Activated naive CD4-positive, alpha-beta T cell treated with anti-CD3 and anti-CD28 coated beads, Interleukin-2, amount 50 U/mL, for 72 hours (primary cell): ENCODE measurements at regions not wholly inside any gene's neighbourhood (a gene's known extent, or its start where the extent isn't known, plus 50 kb on each side); places are given as distances from the start of the nearest gene placed in this dataset.

Experiments
- ATAC-seq, 2 donors: fragments of 150-1000 bp; cut with Tn5 transposase; 2 replicates each; pipeline ENCODE4 v1.10.0; 2021; ENCODE audit warnings: mild to moderate bottlenecking in 2 of 2, moderate library complexity in 2 of 2
- DNase-seq, 2 donors: peaks; one replicate each; pipeline ENCODE4 v3.0.0; 2021 to 2022; ENCODE audit warnings: low spot score in 2 of 2
- H3K27ac Mint-ChIP-seq, 2 donors: one replicate each; pipeline ENCODE4 v1.8.0; 2022; ENCODE audit warnings: mild to moderate bottlenecking in 2 of 2, mixed read lengths in 2 of 2
- H3K36me3 Mint-ChIP-seq, 2 donors: one replicate each; pipeline ENCODE4 v1.8.0; 2022; ENCODE audit warnings: mixed read lengths in 2 of 2
- H3K9me3 Mint-ChIP-seq, 2 donors: one replicate each; pipeline ENCODE4 v1.8.0; 2022; ENCODE audit warnings: mixed read lengths in 2 of 2

DNA sequence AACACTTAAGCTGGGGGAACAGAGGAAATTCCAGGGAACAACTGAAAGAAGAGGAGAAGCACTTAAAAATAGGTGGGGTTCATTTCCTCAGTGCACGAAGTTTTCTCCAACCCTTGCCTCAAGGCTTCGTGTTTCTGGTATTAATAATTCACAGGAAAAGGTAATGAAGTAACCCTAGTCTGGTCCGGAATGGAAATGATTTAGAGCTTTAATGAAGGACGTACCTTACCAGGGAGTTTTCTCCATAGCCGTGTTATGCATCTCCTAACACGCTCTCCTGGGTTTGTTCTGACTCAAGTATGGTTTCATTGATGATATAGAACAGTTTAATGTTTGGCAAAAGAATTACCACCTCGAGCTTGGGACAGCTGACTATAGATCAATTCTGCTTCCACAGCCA, 214.2 kb downstream of the MTX2 start:
- no peak overlapping the region for H3K27ac Mint-ChIP-seq
- no peaks in the 10 kb centered on the region for H3K9me3 Mint-ChIP-seq
- no peaks in the 10 kb centered on the region for H3K36me3 Mint-ChIP-seq

DNA sequence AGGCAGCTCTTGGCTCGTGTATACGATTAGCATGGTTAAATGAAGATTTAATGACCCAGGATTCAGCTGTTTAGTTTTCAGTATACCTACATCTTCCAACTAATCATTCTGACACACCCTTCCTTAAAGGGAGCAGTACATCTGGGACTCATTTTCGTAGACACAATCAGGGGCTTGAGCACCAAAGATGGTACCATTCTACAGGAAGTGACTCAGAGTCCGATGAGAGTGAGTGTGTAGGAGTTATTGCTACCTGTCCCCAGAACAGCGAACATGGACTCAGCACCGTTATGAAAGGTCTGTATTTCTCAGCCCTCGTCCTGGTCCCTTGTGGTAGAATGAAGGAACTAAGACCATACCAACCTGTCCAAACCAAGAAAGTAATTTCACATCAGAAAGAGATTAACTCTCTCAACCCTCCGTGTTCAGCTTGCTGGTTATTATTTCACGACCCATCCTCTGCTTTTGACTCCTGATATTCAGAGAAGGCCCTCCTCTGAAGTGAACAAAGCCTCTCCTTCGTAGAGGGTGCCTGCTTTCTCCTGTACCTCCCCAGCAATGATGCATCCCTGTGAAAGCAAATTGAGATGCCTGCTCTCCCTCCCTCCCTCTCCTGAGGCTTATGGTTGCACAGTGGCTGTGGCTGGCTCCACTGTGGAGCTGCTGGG, 214.8 kb downstream of the MTX2 start:
- no peak for ATAC-seq
- H3K36me3 Mint-ChIP-seq = no peaks in the 10 kb centered on the region
- no peak overlapping the region for H3K27ac Mint-ChIP-seq
- no peak for DNase-seq
- no peaks in the 10 kb centered on the region for H3K9me3 Mint-ChIP-seq

More for the DNA sequence above, 214.2 kb downstream of the MTX2 start:
- DNase-seq = no peak
- ATAC-seq = no peak

DNA sequence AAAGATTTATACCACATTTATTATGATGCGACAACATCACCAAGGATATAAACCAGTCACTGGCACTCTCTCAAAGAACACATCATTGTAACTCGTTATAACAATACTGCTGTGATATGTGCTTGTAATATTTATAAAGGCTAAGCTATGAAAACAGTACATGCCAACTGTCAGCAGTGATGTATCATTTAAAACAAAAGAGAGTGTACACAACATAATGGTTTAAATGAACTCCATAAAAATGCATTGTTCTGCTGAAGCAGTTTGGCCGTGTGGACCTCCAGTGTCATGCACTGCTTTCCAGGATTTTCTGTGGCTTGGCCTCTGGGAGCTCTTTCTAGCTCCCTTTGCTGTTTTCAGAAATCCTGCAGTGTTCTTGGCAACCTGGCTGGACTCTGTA, 215.6 kb downstream of the MTX2 start:
- DNase-seq (no peak), ATAC-seq (no peak)
- Mint-ChIP-seq H3K36me3 (no peaks in the 10 kb centered on the region), H3K27ac (no peak overlapping the region), H3K9me3 (no peaks in the 10 kb centered on the region)

DNA sequence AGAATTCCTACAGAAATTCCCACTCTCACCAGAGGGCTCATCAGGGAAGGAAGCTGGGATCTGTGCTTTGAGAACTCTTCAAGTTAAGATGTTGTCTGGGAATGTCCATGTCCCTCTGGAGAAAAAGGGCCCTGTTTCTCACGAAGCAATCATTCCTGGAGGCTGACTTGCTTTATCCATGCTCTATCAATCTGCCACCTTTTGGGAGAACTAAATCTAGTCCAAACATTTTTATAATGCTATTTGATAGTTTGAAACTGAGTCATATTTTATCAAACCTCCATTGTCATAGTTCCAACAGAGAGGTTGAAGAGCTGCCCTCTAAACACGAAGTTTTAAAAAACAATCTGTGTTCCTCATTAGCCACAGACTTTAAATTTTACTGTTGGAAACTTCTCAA, 219.2 kb downstream of the MTX2 start:
- Mint-ChIP-seq H3K9me3 (no peaks in the 10 kb centered on the region), H3K27ac (no peak overlapping the region), H3K36me3 (no peaks in the 10 kb centered on the region)
- ATAC-seq (no peak), DNase-seq (no peak)

DNA sequence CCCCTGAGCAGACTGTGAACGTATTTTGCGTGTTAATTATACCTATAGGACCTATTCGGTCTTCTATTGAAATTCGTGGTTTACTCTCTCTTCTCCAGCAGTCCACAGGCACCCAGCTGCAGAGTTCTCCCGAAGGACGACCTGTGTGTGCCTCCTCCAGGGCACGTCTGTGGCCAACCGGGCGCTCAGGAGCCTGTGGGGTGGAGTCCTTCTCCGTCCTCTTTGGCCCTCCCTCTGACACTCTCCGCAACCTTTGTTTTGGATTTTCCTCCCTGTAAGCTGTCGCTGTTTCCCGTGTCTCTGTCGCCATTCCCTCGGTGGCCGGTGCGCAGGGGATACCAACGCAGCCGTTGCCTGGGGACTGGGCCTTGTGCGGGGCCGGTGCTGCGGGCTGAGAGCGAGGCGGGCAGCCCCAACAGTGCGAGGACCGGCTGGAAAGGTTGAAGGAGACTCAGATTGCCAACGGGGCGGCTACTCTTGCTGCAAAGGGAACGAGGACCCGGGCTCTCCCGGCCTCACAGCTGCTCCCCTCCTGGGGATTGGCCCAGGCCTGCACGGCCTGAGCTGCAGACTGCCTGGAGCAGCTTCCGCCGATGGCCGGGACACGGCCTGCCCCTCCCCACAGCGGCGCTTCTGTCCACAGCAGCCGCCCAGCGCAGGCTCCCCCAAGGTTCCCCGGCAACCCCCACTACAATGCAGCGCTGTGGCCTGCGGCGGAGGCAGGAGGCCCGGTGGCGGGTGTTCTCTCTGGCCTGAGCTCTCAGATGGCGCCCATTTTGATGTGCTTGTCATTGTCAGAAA, 221.0 kb downstream of the MTX2 start:
- Mint-ChIP-seq H3K36me3 (no peaks in the 10 kb centered on the region), H3K9me3 (no peaks in the 10 kb centered on the region), H3K27ac (no peak overlapping the region)
- no peak for ATAC-seq
- DNase-seq = no peak

DNA sequence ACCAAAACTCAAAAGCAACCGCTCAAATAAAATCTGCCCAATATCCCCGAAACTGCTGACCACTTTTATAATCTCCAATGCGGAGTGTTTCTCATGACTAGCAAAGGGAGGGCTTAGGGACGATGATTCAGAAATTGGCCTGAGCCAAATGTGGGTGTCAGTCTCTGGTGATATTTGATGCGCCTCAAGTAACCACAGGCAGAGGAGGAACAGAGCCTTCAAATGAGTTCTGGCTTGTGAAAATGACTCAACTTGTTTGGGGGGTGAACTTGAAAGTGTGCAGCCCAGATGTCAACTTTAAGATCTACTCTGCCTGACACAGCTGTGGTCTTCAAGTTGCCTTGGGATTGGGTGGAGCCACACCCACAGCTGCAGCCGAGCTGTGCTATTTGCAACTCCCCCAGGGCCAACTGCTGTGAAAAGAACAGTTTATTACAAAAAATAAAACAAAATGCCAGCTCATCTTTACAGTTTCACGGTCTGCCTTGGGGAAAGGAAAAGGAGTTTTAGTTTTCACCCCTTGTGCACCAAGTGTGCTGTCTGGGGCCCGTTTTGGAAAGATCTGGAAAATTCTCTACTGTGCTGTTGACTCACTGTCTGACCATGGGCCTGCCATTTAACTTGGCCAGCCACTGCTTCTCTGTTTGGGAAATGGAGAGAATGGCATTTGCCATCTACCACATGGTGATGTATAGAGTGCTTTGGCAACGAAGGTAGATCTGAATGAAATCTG, 222.1 kb downstream of the MTX2 start:
- Mint-ChIP-seq H3K36me3 (no peaks in the 10 kb centered on the region), H3K27ac (no peak overlapping the region), H3K9me3 (no peaks in the 10 kb centered on the region)
- DNase-seq (peak in 1 of 2 donors; percentile 20), ATAC-seq (peak; percentile 77 to 97)

DNA sequence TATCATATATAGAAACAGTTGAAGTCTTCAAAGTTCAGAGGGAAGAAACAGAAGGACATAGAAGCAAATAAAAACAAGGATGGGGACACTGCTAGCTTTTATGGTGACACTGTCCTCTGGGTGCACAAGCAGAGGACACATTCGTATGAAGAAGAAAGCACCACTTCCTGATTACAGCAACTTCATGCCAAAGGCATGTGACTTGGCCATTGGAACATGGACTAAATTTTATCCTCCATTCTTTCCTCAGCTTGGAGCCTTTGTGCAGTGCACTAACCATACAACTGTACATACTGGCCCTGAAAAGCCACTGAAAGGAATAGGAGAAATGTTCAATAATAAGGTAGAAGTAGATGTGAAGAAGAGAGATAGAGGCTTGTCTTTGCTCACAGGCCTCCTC, 223.3 kb downstream of the MTX2 start:
- Mint-ChIP-seq H3K9me3 (no peaks in the 10 kb centered on the region), H3K27ac (no peak overlapping the region), H3K36me3 (no peaks in the 10 kb centered on the region)
- ATAC-seq (no peak), DNase-seq (no peak)

DNA sequence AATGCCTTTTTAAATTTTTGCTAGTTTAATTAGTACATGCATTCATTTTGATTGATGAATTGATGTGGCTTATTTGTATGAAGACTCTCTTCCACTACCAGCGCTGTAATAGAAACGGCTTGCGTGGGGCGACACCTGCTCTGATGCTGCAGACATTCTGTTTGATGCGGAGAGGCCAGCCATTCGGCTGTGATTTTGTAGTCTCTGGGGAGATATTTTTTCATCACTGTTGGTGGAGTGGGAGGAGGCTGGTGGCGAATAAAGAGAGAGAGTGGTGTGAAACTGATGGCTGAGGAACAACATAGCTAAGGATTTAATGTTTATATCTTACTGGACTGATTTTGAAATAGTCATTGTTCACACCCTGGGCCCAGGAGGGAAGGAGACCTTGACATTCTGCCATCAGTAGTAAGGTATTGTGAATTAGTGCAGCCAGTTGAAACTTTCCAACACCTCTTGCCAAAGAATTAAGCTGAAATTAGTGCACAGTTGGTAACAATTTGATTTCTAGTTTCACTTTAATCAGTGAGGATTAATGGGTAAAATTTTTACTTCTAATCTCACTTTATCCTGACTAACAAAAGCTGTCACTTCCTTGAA, 224.1 kb downstream of the MTX2 start:
- no peak overlapping the region for H3K27ac Mint-ChIP-seq
- ATAC-seq (no peak), DNase-seq (no peak)
- no peaks in the 10 kb centered on the region for H3K36me3 Mint-ChIP-seq
- no peaks in the 10 kb centered on the region for H3K9me3 Mint-ChIP-seq

DNA sequence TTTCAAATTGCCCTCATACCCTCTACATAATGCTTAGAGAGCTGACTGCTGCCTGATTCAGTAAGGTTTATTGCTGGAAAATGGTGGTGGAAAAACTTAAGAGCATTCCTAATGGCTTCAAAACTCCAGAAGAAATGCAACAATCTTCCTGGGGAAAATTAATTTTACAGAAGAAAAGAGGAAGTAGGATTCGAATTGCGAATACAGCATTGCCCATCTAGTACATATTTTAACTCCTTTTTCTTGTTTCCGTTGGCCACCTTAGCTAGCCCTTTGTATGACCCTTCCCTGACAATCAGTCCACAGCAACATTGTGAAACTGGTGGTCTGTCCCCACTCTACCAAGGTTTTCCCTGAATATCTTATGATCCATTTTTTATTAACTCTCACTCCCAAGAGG, 224.7 kb downstream of the MTX2 start:
- no peaks in the 10 kb centered on the region for H3K9me3 Mint-ChIP-seq
- DNase-seq = no peak
- H3K27ac Mint-ChIP-seq = no peak overlapping the region
- no peaks in the 10 kb centered on the region for H3K36me3 Mint-ChIP-seq
- ATAC-seq = no peak

DNA sequence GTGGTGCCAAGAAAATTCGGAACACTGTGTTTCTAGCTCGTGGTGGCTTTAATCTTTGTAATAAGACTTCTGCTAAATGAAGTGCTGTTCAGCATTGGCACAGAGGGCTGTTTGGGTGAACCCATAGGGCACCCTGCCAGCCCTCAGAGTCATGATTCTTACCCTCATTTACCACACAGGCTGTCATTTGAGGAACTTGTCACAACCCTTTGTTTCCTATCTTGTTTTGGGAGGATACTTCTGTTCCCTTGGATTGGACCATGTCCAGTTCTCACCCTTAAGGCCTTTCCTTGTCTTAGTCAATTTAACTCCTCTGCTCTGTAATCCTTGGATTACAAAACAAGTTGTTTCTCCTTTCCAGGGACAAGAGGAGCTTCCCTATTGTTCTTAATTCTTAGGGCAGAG, 225.7 kb downstream of the MTX2 start:
- no peaks in the 10 kb centered on the region for H3K36me3 Mint-ChIP-seq
- H3K27ac Mint-ChIP-seq = no peak overlapping the region
- ATAC-seq (no peak), DNase-seq (no peak)
- H3K9me3 Mint-ChIP-seq = no peaks in the 10 kb centered on the region

DNA sequence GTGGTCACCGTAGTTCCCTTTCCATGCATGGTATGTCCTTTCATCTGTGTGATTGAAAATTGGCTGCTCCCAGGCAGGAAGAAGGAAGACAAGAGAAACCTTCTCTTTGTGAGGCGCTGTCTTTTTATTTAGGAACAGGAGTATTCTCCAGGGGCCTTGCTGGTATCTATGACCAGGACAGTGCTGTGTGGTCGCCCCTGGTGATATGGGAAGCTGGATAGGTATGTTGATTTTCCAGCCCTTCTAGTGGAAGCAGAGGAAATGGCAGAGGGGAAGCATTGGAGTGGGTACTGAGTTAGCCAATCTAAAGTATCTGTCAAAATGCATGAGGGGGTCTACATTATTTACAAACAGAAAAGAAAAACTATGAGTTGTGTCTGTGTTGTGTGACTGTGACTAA, 226.6 kb downstream of the MTX2 start:
- no peak for DNase-seq
- H3K27ac Mint-ChIP-seq = no peak overlapping the region
- ATAC-seq = no peak
- H3K9me3 Mint-ChIP-seq = no peaks in the 10 kb centered on the region
- H3K36me3 Mint-ChIP-seq = no peaks in the 10 kb centered on the region

DNA sequence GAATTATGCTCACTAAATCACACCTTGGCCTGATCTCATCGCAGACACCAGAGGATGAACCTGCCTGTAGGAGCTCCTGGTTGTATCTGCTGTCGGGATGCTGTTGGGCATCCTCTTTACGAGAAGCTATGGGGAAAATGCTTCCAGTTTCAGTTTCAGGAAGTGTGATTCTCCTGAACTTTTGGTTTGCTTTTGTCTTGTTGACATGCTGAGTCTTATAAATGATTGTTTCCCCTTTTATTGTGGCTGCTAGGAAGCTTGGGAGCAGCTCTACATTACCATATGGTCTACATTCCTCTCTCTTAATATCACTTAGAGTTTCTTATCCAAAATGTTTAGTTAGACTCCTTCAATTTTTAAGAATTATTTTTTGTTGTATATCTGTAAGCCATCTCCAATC, 227.5 kb downstream of the MTX2 start:
- ATAC-seq (no peak), DNase-seq (no peak)
- Mint-ChIP-seq H3K27ac (no peak overlapping the region), H3K9me3 (no peaks in the 10 kb centered on the region), H3K36me3 (no peaks in the 10 kb centered on the region)

DNA sequence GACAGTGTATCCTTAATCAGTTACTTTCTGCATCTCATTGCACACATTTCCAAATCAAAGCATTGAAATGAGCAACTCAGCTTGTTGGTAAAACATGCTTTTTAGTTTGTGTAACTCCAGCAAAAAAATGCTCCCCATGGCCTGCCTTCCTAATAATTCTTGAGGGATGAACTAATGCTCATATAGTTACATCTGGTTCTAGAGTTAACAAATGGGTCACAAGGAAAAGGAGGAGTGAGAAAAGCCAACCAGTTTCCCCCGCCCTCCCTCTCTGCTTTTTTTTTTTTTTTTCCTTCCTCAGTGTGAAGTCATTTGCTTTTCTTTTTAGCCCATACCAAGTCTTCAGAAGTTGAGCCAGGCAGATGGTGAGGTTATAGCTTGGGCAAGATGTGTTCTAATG, 231.7 kb downstream of the MTX2 start:
- Mint-ChIP-seq H3K27ac (no peak overlapping the region), H3K36me3 (no peaks in the 10 kb centered on the region), H3K9me3 (no peaks in the 10 kb centered on the region)
- DNase-seq (no peak), ATAC-seq (no peak)

DNA sequence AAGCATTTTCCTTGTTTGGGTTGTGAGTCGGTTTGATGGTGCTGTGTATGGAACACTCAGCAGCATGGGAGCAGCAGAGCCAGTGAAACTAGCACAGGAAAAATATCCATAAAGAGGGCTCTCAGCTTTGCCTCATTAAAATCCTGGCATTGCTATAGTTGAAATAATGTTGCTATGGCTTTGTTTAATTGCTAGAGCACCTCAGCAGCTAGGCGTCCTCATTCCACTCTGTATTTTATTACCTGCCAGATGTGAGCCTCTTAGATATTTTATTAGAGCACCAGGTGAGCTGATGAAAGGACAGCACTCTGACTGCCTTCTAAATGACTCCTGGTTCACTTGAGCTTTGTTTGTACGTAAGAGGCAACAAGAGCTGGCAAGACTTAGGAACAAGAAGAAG, 232.4 kb downstream of the MTX2 start:
- Mint-ChIP-seq H3K36me3 (no peaks in the 10 kb centered on the region), H3K27ac (no peak overlapping the region), H3K9me3 (no peaks in the 10 kb centered on the region)
- ATAC-seq = no peak
- no peak for DNase-seq

DNA sequence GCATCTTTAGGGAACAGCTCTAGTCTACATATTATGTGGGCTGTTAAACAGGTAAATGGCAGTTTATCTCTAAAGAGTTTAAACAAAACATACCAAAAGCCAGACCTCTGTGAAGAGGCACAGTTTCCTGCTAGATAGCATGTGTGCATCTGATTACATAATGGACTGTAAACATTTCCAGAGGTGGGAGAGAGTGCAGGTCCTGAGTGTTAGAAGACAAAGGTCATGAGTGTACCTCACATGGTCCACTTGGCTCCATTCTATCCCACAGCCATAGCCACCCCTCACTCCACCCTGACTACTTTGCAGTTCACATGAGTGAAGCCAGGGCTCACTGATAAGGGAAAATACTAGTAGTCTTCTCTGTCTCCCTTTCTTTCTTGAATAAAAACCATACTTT, 233.4 kb downstream of the MTX2 start:
- H3K9me3 Mint-ChIP-seq = no peaks in the 10 kb centered on the region
- H3K36me3 Mint-ChIP-seq = no peaks in the 10 kb centered on the region
- DNase-seq = no peak
- no peak for ATAC-seq
- H3K27ac Mint-ChIP-seq = no peak overlapping the region

DNA sequence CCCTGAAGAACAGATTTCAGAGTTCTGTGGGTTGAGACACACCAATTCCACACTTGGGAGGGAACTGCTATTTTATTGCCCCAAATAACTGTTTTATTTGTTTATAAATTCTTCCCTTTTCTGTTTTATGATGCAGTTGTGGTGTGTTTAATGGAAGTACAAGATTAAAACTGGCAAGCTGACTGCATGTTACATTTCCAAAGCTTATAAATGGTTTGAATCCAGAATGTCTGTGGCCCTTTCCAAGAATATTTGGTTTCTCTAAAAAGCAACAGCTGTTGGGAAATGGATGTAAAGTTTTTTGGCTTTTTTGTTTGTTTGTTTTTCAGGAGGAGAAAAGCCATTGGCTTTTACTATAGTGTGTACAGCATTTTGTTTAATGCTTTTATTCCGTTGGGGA, 234.5 kb downstream of the MTX2 start:
- ATAC-seq (no peak), DNase-seq (no peak)
- Mint-ChIP-seq H3K9me3 (no peaks in the 10 kb centered on the region), H3K27ac (no peak overlapping the region), H3K36me3 (no peaks in the 10 kb centered on the region)

DNA sequence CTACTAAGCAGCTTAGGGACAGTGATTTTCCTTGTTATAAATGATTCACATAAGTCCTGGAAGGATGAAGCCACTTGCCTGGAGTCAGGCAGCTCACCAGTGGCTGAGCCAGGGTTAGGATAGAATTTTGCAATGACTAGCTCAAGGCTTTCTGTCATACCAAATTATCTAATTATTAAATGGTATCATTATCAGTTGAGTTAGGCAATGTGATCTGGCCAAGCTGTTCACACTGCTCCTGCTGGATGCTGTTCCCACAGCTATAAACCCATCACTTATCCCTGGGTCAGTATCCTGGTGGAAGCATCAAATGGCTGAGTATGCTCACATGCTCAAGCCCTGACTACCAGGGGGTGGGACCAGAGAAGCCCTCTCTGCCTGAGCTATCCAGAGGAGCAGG, 235.2 kb downstream of the MTX2 start:
- H3K9me3 Mint-ChIP-seq = no peaks in the 10 kb centered on the region
- H3K27ac Mint-ChIP-seq = no peak overlapping the region
- H3K36me3 Mint-ChIP-seq = no peaks in the 10 kb centered on the region
- DNase-seq = no peak
- no peak for ATAC-seq
